SK-N-SH (cell line): ENCODE measurements at regions not wholly inside any gene's neighbourhood (a gene's known extent, or its start where the extent isn't known, plus 50 kb on each side); places are given as distances from the start of the nearest gene placed in this dataset.

Source experiments
- CTCF ChIA-PET: fragments of 300-600, 350-600 bp; formaldehyde crosslinking; extraction: SDS; loops from one replicate; lab custom pipeline; 2021; lab: Yijun Ruan, JAX
- POLR2A ChIA-PET: fragments of 350-600 bp; sonication (Branson Sonifier 250); formaldehyde crosslinking; extraction: SDS; loops from one replicate; lab custom pipeline; 2020; ENCODE audit warnings: antibody characterized with exemption, inconsistent platforms; lab: Yijun Ruan, JAX
- DNase-seq: peaks from one replicate; pipeline ENCODE4 v3.0.0; 2012
- H2AFZ ChIP-seq: fragments of 200-600 bp; sonication (generic); 2 replicates; pipeline ENCODE4 v1.8.1; 2016; ENCODE audit warnings: antibody characterized with exemption, mild to moderate bottlenecking, low read depth
- H3F3A ChIP-seq: fragments of 200-600 bp; sonication (generic); replicated peaks from 2 replicates; pipeline ENCODE3; 2016; ENCODE audit warnings: antibody characterized with exemption, mild to moderate bottlenecking; ENCODE audit not compliant: insufficient read depth
- H3K27ac ChIP-seq, 2 experiments: fragments of 200-500 bp in 1 of 2; fragments of 200-600 bp in 1 of 2; sonication (Bioruptor generic) in 1 of 2; sonication (generic), shearing (Covaris generic) in 1 of 2; 2 replicates each; pipeline versions ENCODE4 v1.5.1 to v1.6.1; 2014 to 2016; ENCODE audit warnings: low read depth in 2 of 2, inconsistent platforms in 1 of 2, low read length in 1 of 2, mild to moderate bottlenecking in 1 of 2, mixed read lengths in 1 of 2
- H3K27me3 ChIP-seq: fragments of 200-600 bp; sonication (generic), shearing (Covaris generic); 2 replicates; pipeline ENCODE4 v1.6.1; 2016; ENCODE audit warnings: mixed run types; ENCODE audit not compliant: insufficient read depth
- H3K36me3 ChIP-seq, 2 experiments: fragments of 200-500 bp in 1 of 2; fragments of 200-600 bp in 1 of 2; sonication (Bioruptor generic) in 1 of 2; sonication (generic) in 1 of 2; replicated peaks in 1 of 2; 2 replicates each; pipeline versions ENCODE3 to v1.5.1; 2014 to 2016; ENCODE audit warnings: low read length in 1 of 2, mild to moderate bottlenecking in 1 of 2; ENCODE audit not compliant: insufficient read depth in 2 of 2, control insufficient read depth in 1 of 2
- H3K4me1 ChIP-seq, 2 experiments: fragments of 200-500 bp in 1 of 2; fragments of 200-600 bp in 1 of 2; sonication (Bioruptor generic) in 1 of 2; sonication (generic), shearing (Covaris generic) in 1 of 2; 2 replicates each; pipeline versions ENCODE4 v1.5.1 to v1.6.1; 2014 to 2016; ENCODE audit warnings: low read depth in 1 of 2, low read length in 1 of 2, mixed run types in 1 of 2; ENCODE audit not compliant: insufficient read depth in 2 of 2, control insufficient read depth in 1 of 2
- H3K4me2 ChIP-seq: fragments of 200-600 bp; sonication (generic), shearing (Covaris generic); 2 replicates; pipeline ENCODE4 v1.6.1; 2017; ENCODE audit warnings: mixed run types
- H3K4me3 ChIP-seq, 2 experiments: fragments of 200-500 bp in 1 of 2; fragments of 200-600 bp in 1 of 2; sonication (Bioruptor generic) in 1 of 2; sonication (generic), shearing (Covaris generic) in 1 of 2; 2 replicates each; pipeline versions ENCODE4 v1.5.1 to v1.8.1; 2014 to 2016; ENCODE audit warnings: low read depth in 2 of 2, inconsistent platforms in 1 of 2, low read length in 1 of 2, mild to moderate bottlenecking in 1 of 2, mixed read lengths in 1 of 2, moderate library complexity in 1 of 2
- H3K79me2 ChIP-seq: fragments of 200-600 bp; sonication (generic); 2 replicates; pipeline ENCODE4 v1.8.1; 2017; ENCODE audit warnings: mild to moderate bottlenecking; ENCODE audit not compliant: insufficient read depth
- H3K9ac ChIP-seq: fragments of 200-600 bp; sonication (generic); 2 replicates; pipeline ENCODE4 v1.6.1; 2017; ENCODE audit warnings: mixed run types
- H3K9me2 ChIP-seq: fragments of 200-600 bp; sonication (generic); 2 replicates; pipeline ENCODE4 v1.6.1; 2017; ENCODE audit warnings: mixed run types
- H3K9me3 ChIP-seq: fragments of 200-600 bp; sonication (generic); 2 replicates; pipeline ENCODE4 v1.6.1; 2017; ENCODE audit warnings: mixed run types, mild to moderate bottlenecking, moderate library complexity
- H4K20me1 ChIP-seq: fragments of 200-600 bp; sonication (generic); 2 replicates; pipeline ENCODE4 v1.6.1; 2017; ENCODE audit warnings: mild to moderate bottlenecking, mixed run types; ENCODE audit not compliant: insufficient read depth
- ELF1 ChIP-seq: IDR thresholded peaks from 2 replicates; pipeline ENCODE4 v1.4.0; 2012
- EP300 ChIP-seq, 2 experiments: IDR thresholded peaks; 2 replicates each; pipeline versions ENCODE4 v1.4.0 to v1.6.1; 2012; ENCODE audit warnings: borderline replicate concordance in 1 of 2, low read depth in 1 of 2, low read length in 1 of 2
- FOXM1 ChIP-seq: IDR thresholded peaks from 2 replicates; pipeline ENCODE4 v1.4.0; 2012; ENCODE audit warnings: low read depth, mild to moderate bottlenecking
- GATA2 ChIP-seq: sonication (generic); formaldehyde crosslinking; IDR thresholded peaks from 2 replicates; pipeline ENCODE4 v1.5.0; 2020; ENCODE audit warnings: mild to moderate bottlenecking, missing genetic modification reagents
- MEF2A ChIP-seq: IDR thresholded peaks from 2 replicates; pipeline ENCODE4 v1.4.0; 2012; ENCODE audit warnings: low read depth, borderline replicate concordance
- MXI1 ChIP-seq: IDR thresholded peaks from 2 replicates; pipeline ENCODE4 v1.6.1; 2012; ENCODE audit warnings: mild to moderate bottlenecking, low read depth, low read length, improper control_type of control experiment
- RAD21 ChIP-seq: IDR thresholded peaks from 2 replicates; pipeline ENCODE4 v1.6.1; 2012; ENCODE audit warnings: mild to moderate bottlenecking, low read length
- RCOR1 ChIP-seq: fragments of 150-350 bp; IDR thresholded peaks from 2 replicates; pipeline ENCODE4 v1.6.1; 2017; ENCODE audit warnings: antibody characterized with exemption, low read length
- RFX5 ChIP-seq: IDR thresholded peaks from 2 replicates; pipeline ENCODE4 v1.6.1; 2012; ENCODE audit warnings: mild to moderate bottlenecking, improper control_type of control experiment, low read length
- SIN3A ChIP-seq: IDR thresholded peaks from 2 replicates; pipeline ENCODE4 v1.6.1; 2012; ENCODE audit warnings: low read depth, mild to moderate bottlenecking, low read length, moderate library complexity, borderline replicate concordance
- SMC3 ChIP-seq: IDR thresholded peaks from 2 replicates; pipeline ENCODE4 v1.6.1; 2012; ENCODE audit warnings: low read depth, low read length, improper control_type of control experiment
- TAF1 ChIP-seq: IDR thresholded peaks from 2 replicates; pipeline ENCODE4 v1.6.1; 2012; ENCODE audit warnings: low read depth, mild to moderate bottlenecking, low read length, moderate library complexity, borderline replicate concordance
- TCF12 ChIP-seq: IDR thresholded peaks from 2 replicates; pipeline ENCODE4 v1.4.0; 2012
- TEAD4 ChIP-seq: IDR thresholded peaks from 2 replicates; pipeline ENCODE4 v1.4.0; 2012; ENCODE audit warnings: mild to moderate bottlenecking, borderline replicate concordance; ENCODE audit not compliant: insufficient read depth
- ZBTB33 ChIP-seq: IDR thresholded peaks from 2 replicates; pipeline ENCODE4 v1.4.0; 2012; ENCODE audit warnings: low read depth, borderline replicate concordance
- WGBS: methylation state at CpG from one replicate; pipeline ENCODE4 v1.1.6; 2017; ENCODE audit warnings: low lambda C conversion rate; 5-methylcytosine and 5-hydroxymethylcytosine counted together
- TF ChIP-seq, protein P1 (sequence below): IDR thresholded peaks from 2 replicates; pipeline ENCODE4 v1.4.0; 2012; ENCODE audit warnings: low read depth
- TF ChIP-seq, protein P2 (sequence below): IDR thresholded peaks from 2 replicates; pipeline ENCODE4 v1.6.1; 2012; ENCODE audit warnings: mild to moderate bottlenecking, low read depth, low read length, moderate library complexity
- TF ChIP-seq, protein P3 (sequence below): fragments of 200-600 bp; sonication (generic); IDR thresholded peaks from 2 replicates; pipeline ENCODE4 v1.6.1; 2017; ENCODE audit warnings: antibody characterized with exemption, mild to moderate bottlenecking, moderate library complexity
- TF ChIP-seq, protein P4 (sequence below): IDR thresholded peaks from 2 replicates; pipeline ENCODE4 v1.4.0; 2012; ENCODE audit warnings: low read depth, borderline replicate concordance
- TF ChIP-seq, protein P5 (sequence below): fragments of 150-350 bp; IDR thresholded peaks from 2 replicates; pipeline ENCODE4 v1.6.1; 2017; ENCODE audit warnings: antibody characterized with exemption, low read length, low read depth, borderline replicate concordance

GRCh38 chr1:65626003-65626402, 166.7 kb upstream of the PDE4B start:
- H3K9me2 ChIP-seq: no peaks in the 10 kb centered on the region
- no peaks in the 10 kb centered on the region; a peak in 2 of 4 replicates for H3K4me1 ChIP-seq
- DNase-seq: no peak
- no peak for TF ChIP-seq MXI1
- no peak for TF ChIP-seq SMC3
- TF ChIP-seq MEF2A: no peak
- TF ChIP-seq, protein P1, sequence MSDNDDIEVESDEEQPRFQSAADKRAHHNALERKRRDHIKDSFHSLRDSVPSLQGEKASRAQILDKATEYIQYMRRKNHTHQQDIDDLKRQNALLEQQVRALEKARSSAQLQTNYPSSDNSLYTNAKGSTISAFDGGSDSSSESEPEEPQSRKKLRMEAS: no peak
- TF ChIP-seq, protein P2, sequence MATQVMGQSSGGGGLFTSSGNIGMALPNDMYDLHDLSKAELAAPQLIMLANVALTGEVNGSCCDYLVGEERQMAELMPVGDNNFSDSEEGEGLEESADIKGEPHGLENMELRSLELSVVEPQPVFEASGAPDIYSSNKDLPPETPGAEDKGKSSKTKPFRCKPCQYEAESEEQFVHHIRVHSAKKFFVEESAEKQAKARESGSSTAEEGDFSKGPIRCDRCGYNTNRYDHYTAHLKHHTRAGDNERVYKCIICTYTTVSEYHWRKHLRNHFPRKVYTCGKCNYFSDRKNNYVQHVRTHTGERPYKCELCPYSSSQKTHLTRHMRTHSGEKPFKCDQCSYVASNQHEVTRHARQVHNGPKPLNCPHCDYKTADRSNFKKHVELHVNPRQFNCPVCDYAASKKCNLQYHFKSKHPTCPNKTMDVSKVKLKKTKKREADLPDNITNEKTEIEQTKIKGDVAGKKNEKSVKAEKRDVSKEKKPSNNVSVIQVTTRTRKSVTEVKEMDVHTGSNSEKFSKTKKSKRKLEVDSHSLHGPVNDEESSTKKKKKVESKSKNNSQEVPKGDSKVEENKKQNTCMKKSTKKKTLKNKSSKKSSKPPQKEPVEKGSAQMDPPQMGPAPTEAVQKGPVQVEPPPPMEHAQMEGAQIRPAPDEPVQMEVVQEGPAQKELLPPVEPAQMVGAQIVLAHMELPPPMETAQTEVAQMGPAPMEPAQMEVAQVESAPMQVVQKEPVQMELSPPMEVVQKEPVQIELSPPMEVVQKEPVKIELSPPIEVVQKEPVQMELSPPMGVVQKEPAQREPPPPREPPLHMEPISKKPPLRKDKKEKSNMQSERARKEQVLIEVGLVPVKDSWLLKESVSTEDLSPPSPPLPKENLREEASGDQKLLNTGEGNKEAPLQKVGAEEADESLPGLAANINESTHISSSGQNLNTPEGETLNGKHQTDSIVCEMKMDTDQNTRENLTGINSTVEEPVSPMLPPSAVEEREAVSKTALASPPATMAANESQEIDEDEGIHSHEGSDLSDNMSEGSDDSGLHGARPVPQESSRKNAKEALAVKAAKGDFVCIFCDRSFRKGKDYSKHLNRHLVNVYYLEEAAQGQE: no peak
- no peak for TF ChIP-seq RCOR1
- TF ChIP-seq SIN3A: no peak
- TF ChIP-seq, protein P3, sequence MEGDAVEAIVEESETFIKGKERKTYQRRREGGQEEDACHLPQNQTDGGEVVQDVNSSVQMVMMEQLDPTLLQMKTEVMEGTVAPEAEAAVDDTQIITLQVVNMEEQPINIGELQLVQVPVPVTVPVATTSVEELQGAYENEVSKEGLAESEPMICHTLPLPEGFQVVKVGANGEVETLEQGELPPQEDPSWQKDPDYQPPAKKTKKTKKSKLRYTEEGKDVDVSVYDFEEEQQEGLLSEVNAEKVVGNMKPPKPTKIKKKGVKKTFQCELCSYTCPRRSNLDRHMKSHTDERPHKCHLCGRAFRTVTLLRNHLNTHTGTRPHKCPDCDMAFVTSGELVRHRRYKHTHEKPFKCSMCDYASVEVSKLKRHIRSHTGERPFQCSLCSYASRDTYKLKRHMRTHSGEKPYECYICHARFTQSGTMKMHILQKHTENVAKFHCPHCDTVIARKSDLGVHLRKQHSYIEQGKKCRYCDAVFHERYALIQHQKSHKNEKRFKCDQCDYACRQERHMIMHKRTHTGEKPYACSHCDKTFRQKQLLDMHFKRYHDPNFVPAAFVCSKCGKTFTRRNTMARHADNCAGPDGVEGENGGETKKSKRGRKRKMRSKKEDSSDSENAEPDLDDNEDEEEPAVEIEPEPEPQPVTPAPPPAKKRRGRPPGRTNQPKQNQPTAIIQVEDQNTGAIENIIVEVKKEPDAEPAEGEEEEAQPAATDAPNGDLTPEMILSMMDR: no peak
- TF ChIP-seq ZBTB33: no peak
- no peak for TF ChIP-seq TAF1
- no peak for TF ChIP-seq GATA2 (CRISPR knock-in tag)
- TF ChIP-seq TCF12: no peak
- TF ChIP-seq ELF1: no peak
- no peak for TF ChIP-seq EP300 (IDR thresholded peaks at IDR 0.05; ENCODE audit: borderline replicate concordance in 1 of 2, low read depth in 1 of 2, low read length in 1 of 2)
- TF ChIP-seq TEAD4: no peak
- no peak for TF ChIP-seq RAD21
- TF ChIP-seq RFX5: no peak
- TF ChIP-seq, protein P4, sequence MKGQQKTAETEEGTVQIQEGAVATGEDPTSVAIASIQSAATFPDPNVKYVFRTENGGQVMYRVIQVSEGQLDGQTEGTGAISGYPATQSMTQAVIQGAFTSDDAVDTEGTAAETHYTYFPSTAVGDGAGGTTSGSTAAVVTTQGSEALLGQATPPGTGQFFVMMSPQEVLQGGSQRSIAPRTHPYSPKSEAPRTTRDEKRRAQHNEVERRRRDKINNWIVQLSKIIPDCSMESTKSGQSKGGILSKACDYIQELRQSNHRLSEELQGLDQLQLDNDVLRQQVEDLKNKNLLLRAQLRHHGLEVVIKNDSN: no peak
- no peak for TF ChIP-seq FOXM1
- TF ChIP-seq, protein P5, sequence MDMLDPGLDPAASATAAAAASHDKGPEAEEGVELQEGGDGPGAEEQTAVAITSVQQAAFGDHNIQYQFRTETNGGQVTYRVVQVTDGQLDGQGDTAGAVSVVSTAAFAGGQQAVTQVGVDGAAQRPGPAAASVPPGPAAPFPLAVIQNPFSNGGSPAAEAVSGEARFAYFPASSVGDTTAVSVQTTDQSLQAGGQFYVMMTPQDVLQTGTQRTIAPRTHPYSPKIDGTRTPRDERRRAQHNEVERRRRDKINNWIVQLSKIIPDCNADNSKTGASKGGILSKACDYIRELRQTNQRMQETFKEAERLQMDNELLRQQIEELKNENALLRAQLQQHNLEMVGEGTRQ: no peak
- WGBS: 94% methylated on average over 3 of the region's 3 CpGs
- H3K36me3 ChIP-seq: no peaks in the 10 kb centered on the region
- POLR2A ChIA-PET: no interaction called here
- no peaks in the 10 kb centered on the region for H4K20me1 ChIP-seq
- H3K27me3 ChIP-seq: no peaks in the 10 kb centered on the region
- H3K79me2 ChIP-seq: no peaks in the 10 kb centered on the region
- no peak overlapping the region for H3K4me2 ChIP-seq
- CTCF ChIA-PET: no interaction called here
- no peak overlapping the region for H2AFZ ChIP-seq
- no peak overlapping the region for H3K27ac ChIP-seq
- no peaks in the 10 kb centered on the region for H3F3A ChIP-seq
- no peak overlapping the region for H3K4me3 ChIP-seq
- H3K9ac ChIP-seq: no peak overlapping the region
- no peaks in the 10 kb centered on the region for H3K9me3 ChIP-seq
